Muscle layer of duodenum (tissue), 2 donors: ENCODE measurements at regions not wholly inside any gene's neighbourhood (a gene's known extent, or its start where the extent isn't known, plus 50 kb on each side); places are given as distances from the start of the nearest gene placed in this dataset.

Source experiments
- H3K27ac ChIP-seq: one replicate; pipeline ENCODE4 v1.7.0; 2013; ENCODE audit warnings: mild to moderate bottlenecking, low read length
- H3K27me3 ChIP-seq: one replicate; pipeline ENCODE4 v1.7.0; 2013; ENCODE audit warnings: low read depth, mild to moderate bottlenecking, control low read depth, low read length
- H3K36me3 ChIP-seq, 2 donors: one replicate each; pipeline ENCODE4 v1.7.0; 2013; ENCODE audit warnings: low read length in 2 of 2, control low read depth in 1 of 2, mild to moderate bottlenecking in 1 of 2; ENCODE audit not compliant: insufficient read depth in 2 of 2, control insufficient read depth in 1 of 2
- H3K4me1 ChIP-seq, 2 donors: one replicate each; pipeline ENCODE4 v1.7.0; 2013; ENCODE audit warnings: low read length in 2 of 2, mild to moderate bottlenecking in 2 of 2, control low read depth in 1 of 2, moderate library complexity in 1 of 2; ENCODE audit not compliant: insufficient read depth in 2 of 2, control insufficient read depth in 1 of 2
- H3K4me3 ChIP-seq, 2 donors: one replicate each; pipeline ENCODE4 v1.7.0; 2013; ENCODE audit warnings: low read length in 2 of 2, low read depth in 1 of 2, mild to moderate bottlenecking in 1 of 2
- H3K9me3 ChIP-seq, 2 donors: one replicate each; pipeline ENCODE4 v1.7.0; 2013; ENCODE audit warnings: low read length in 2 of 2, control low read depth in 1 of 2, mild to moderate bottlenecking in 1 of 2; ENCODE audit not compliant: control insufficient read depth in 1 of 2
- donor health status: healthy.

GRCh38 chr9:99421369-99421768, 199.3 kb downstream of the SEC61B start:
- H3K4me3 ChIP-seq, result no peak overlapping the region
- no peaks in the 10 kb centered on the region for H3K9me3 ChIP-seq
- no peak overlapping the region for H3K27ac ChIP-seq
- no peaks in the 10 kb centered on the region for H3K27me3 ChIP-seq
- H3K36me3 ChIP-seq, result no peaks in the 10 kb centered on the region
- no peaks in the 10 kb centered on the region for H3K4me1 ChIP-seq

- Histone ChIP-seq H3K9me3 (no peaks in the 10 kb centered on the region), H3K36me3 (no peaks in the 10 kb centered on the region), H3K4me3 (no peak overlapping the region), H3K27ac (no peak overlapping the region), H3K27me3 (no peaks in the 10 kb centered on the region), H3K4me1 (no peaks in the 10 kb centered on the region)
Measured at GRCh38 chr9:99425124-99425523, 203.0 kb downstream of the SEC61B start.

DNA sequence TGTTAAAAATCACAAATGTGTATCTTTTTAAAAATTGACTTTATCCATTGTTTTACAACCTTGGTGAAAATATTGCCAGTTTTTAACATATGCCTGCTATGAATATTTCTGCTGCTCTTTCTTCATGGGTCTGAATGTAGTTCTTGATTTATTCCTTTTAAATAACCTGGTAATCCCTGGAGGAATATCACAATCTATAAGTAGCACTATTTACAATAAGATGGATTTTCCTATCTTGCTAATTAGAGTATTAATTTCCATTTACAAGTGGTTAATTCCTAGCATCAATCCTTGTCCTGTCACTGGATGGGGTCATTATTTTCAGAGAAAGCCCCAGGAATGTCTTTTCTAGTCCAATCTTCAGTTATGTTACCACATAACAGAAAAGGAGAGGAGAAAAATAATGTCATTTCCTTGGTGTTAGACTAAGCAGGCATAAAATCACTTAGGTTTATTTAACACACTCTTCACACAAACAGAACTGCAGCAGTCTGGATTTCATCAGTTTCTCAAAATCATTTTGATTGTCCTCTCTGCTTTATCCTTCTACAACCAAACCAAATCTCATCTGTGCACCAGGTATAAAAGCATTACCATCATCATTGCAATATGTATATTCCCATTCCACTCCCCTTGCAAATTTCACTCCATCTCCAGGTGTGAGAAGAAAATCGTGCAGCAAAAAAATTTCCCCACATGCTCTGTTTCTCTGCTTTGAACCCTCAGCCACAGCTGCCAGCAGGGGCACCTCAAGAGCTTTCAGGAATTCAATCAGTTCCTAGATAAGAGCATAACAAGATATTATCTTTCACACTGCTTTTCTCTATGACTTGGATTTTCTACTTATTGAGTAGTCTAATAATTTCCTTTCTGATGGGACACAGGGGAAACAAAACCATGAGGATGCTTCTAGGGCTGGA, 204.1 kb downstream of the SEC61B start:
- no peaks in the 10 kb centered on the region for H3K36me3 ChIP-seq
- peaks cover 0 to 1% of the 10 kb centered on the region in 2 donors for H3K4me1 ChIP-seq
- no peaks in the 10 kb centered on the region for H3K27me3 ChIP-seq
- H3K27ac ChIP-seq, result no peak overlapping the region
- H3K4me3 ChIP-seq, result no peak overlapping the region
- H3K9me3 ChIP-seq, result no peaks in the 10 kb centered on the region

- Histone ChIP-seq H3K9me3 (no peaks in the 10 kb centered on the region), H3K4me3 (no peak overlapping the region), H3K36me3 (no peaks in the 10 kb centered on the region), H3K27ac (no peak overlapping the region), H3K4me1 (peaks cover 0 to 4% of the 10 kb centered on the region in 2 donors), H3K27me3 (no peaks in the 10 kb centered on the region)
Measured at GRCh38 chr9:99427260-99427659, 205.2 kb downstream of the SEC61B start.

DNA sequence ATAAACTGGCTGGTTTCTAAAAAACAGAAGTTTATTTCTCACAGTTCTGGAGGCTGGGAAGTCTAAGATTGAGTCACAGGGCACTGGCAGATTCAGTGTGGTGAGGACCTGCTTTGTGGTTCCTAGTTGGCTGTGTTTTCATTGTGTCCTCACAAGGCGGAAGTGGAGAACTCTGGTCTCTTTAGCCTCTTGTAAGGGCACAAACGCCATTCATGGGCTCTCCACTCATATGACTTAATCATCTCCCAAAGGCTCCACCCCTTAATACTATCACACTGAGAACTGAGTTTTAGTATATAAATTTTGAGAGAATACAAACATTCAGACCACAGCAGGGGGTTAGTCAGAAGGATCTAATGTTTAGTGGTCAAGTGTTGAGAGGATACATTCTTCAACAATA, 208.2 kb downstream of the SEC61B start:
- Histone ChIP-seq H3K4me3 (no peak overlapping the region), H3K4me1 (peaks cover 0 to 4% of the 10 kb centered on the region in 2 donors), H3K27me3 (no peaks in the 10 kb centered on the region), H3K9me3 (no peaks in the 10 kb centered on the region), H3K36me3 (no peaks in the 10 kb centered on the region), H3K27ac (no peak overlapping the region)

GRCh38 chr9:99431103-99431502, 209.0 kb downstream of the SEC61B start:
- H3K27me3 ChIP-seq, result no peaks in the 10 kb centered on the region
- no peak overlapping the region for H3K27ac ChIP-seq
- no peak overlapping the region for H3K4me3 ChIP-seq
- no peaks in the 10 kb centered on the region for H3K36me3 ChIP-seq
- H3K9me3 ChIP-seq, result no peaks in the 10 kb centered on the region
- peaks cover 0 to 4% of the 10 kb centered on the region in 2 donors for H3K4me1 ChIP-seq

- Histone ChIP-seq H3K36me3 (no peaks in the 10 kb centered on the region), H3K4me3 (no peak overlapping the region), H3K27me3 (no peaks in the 10 kb centered on the region), H3K4me1 (peaks cover 0 to 4% of the 10 kb centered on the region in 2 donors), H3K27ac (no peak overlapping the region), H3K9me3 (no peaks in the 10 kb centered on the region)
Measured at GRCh38 chr9:99432075-99432474, 210.0 kb downstream of the SEC61B start.

DNA sequence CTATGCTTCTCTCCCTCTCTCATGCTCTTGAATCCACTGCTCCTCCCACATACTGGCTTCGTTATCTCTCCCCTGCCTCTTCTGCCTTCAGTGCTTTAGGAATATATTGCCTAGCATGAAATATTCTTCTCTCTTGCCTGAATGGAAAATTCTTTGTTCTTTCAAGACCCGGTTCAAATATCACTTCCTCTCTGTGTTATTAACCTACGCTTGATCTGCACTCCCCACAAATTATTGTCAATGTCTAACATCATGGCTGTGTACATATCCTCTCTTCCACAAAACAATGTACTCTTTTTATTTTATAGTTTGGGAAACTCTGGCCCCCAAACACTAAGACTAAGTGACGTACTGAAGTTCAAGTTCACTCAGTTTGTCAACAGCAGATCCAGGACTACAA, 211.0 kb downstream of the SEC61B start:
- Histone ChIP-seq H3K4me1 (peaks cover 0 to 4% of the 10 kb centered on the region in 2 donors), H3K36me3 (no peaks in the 10 kb centered on the region), H3K9me3 (no peaks in the 10 kb centered on the region), H3K27ac (no peak overlapping the region), H3K4me3 (no peak overlapping the region), H3K27me3 (no peaks in the 10 kb centered on the region)

DNA sequence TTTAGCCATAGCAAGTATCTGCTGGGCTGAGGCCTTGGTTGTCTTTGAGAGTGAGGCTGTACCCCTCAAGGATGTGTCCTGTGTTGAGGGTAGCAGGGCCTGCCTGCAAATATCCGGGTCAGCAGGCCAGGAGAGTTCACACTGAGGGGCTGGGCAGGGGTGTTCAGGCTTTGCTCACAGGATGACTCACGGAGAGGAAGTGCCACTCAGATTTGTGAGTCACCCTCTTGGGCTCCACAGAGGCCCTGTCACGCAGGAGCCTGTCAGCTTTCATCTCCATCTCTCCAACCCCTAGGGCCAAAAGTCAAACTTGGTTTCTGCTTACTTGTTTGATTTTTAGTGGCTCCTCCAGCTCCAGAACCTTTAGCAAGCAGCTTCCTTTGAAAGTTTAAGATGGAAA, 211.5 kb downstream of the SEC61B start:
- no peaks in the 10 kb centered on the region for H3K27me3 ChIP-seq
- no peaks in the 10 kb centered on the region for H3K9me3 ChIP-seq
- H3K36me3 ChIP-seq, result no peaks in the 10 kb centered on the region
- no peak overlapping the region for H3K4me3 ChIP-seq
- H3K4me1 ChIP-seq, result peaks cover 0 to 4% of the 10 kb centered on the region in 2 donors
- H3K27ac ChIP-seq, result no peak overlapping the region

GRCh38 chr9:99436616-99437015, 214.5 kb downstream of the SEC61B start:
- Histone ChIP-seq H3K27ac (no peak overlapping the region), H3K36me3 (no peaks in the 10 kb centered on the region), H3K9me3 (no peaks in the 10 kb centered on the region), H3K4me3 (no peak overlapping the region), H3K4me1 (no peaks in the 10 kb centered on the region), H3K27me3 (no peaks in the 10 kb centered on the region)

- Histone ChIP-seq H3K27ac (no peak overlapping the region), H3K4me1 (no peaks in the 10 kb centered on the region), H3K4me3 (no peak overlapping the region), H3K27me3 (no peaks in the 10 kb centered on the region), H3K9me3 (no peaks in the 10 kb centered on the region), H3K36me3 (no peaks in the 10 kb centered on the region)
Measured at GRCh38 chr9:99437145-99437544, 215.1 kb downstream of the SEC61B start.

- H3K27ac ChIP-seq, result no peak overlapping the region
Measured at GRCh38 chr9:99438596-99438995, 216.5 kb downstream of the SEC61B start.

More at GRCh38 chr9:99438596-99438995, 216.5 kb downstream of the SEC61B start:
- H3K4me1 ChIP-seq, result no peaks in the 10 kb centered on the region
- H3K27me3 ChIP-seq, result no peaks in the 10 kb centered on the region
- no peaks in the 10 kb centered on the region for H3K36me3 ChIP-seq
- no peaks in the 10 kb centered on the region for H3K9me3 ChIP-seq
- no peak overlapping the region for H3K4me3 ChIP-seq
